ENCODE measurements at regions not wholly inside any gene's neighbourhood (a gene's known extent, or its start where the extent isn't known, plus 50 kb on each side); places are given as distances from the start of the nearest gene placed in this dataset.

- no peak for TF ChIP-seq USF2 (CRISPR knock-in tag; IDR thresholded peaks at IDR 0.05)
- no peak for TF ChIP-seq MAX (CRISPR knock-in tag; IDR thresholded peaks at IDR 0.05)
- TF ChIP-seq HMGXB4 (CRISPR knock-in tag; IDR thresholded peaks at IDR 0.05): no peak
- no peak for TF ChIP-seq ZNF281 (CRISPR knock-in tag; IDR thresholded peaks at IDR 0.05)
- TF ChIP-seq CTCF (IDR thresholded peaks at IDR 0.05): no peak
- no peak for TF ChIP-seq ERG (CRISPR knock-in tag; IDR thresholded peaks at IDR 0.05)
- no peak for TF ChIP-seq ZNF263 (CRISPR knock-in tag; IDR thresholded peaks at IDR 0.05; ENCODE audit: low read depth)
- no peak for TF ChIP-seq ATF3 (CRISPR knock-in tag; conservative IDR thresholded peaks at IDR 0.05)
- no peak for TF ChIP-seq SMAD4 (CRISPR knock-in tag; IDR thresholded peaks at IDR 0.05)
- TF ChIP-seq NR1H2 (CRISPR knock-in tag; IDR thresholded peaks at IDR 0.05): no peak
- no peak for TF ChIP-seq TEAD4 (CRISPR knock-in tag; IDR thresholded peaks at IDR 0.05)
- no peak for TF ChIP-seq CREB1 (CRISPR knock-in tag; IDR thresholded peaks at IDR 0.05)
- no peak for TF ChIP-seq MXD4 (CRISPR knock-in tag; IDR thresholded peaks at IDR 0.05; ENCODE audit: borderline replicate concordance)
- no peak for TF ChIP-seq USF1 (CRISPR knock-in tag; IDR thresholded peaks at IDR 0.05)
Measured at GRCh38 chr2:105575499-105576025, 169.2 kb upstream of the NCK2 start.

All from WTC11 (cell line).